KMS-11 (cell line): ENCODE measurements at regions not wholly inside any gene's neighbourhood (a gene's known extent, or its start where the extent isn't known, plus 50 kb on each side); places are given as distances from the start of the nearest gene placed in this dataset.

Source experiments
- H2AFZ ChIP-seq: fragments of 200-600 bp; sonication (generic); 2 replicates; pipeline ENCODE4 v1.6.1; 2016; ENCODE audit warnings: antibody characterized with exemption, mixed run types, low read depth
- H3K27ac ChIP-seq: fragments of 200-600 bp; sonication (generic); 2 replicates; pipeline ENCODE4 v1.6.1; 2016; ENCODE audit warnings: mild to moderate bottlenecking, mixed run types
- H3K27me3 ChIP-seq: fragments of 200-600 bp; sonication (generic); 2 replicates; pipeline ENCODE4 v1.6.1; 2017; ENCODE audit warnings: mild to moderate bottlenecking, low read depth, mixed run types, moderate library complexity; ENCODE audit not compliant: insufficient read depth
- H3K36me3 ChIP-seq: fragments of 200-600 bp; sonication (generic); 2 replicates; pipeline ENCODE4 v1.6.1; 2017; ENCODE audit warnings: mild to moderate bottlenecking, mixed run types; ENCODE audit not compliant: insufficient read depth
- H3K4me1 ChIP-seq: fragments of 200-600 bp; sonication (generic); 2 replicates; pipeline ENCODE4 v1.6.1; 2016; ENCODE audit warnings: mild to moderate bottlenecking, low read depth, mixed run types; ENCODE audit not compliant: poor library complexity, severe bottlenecking
- H3K4me2 ChIP-seq: fragments of 200-600 bp; sonication (generic); 2 replicates; pipeline ENCODE4 v1.7.0; 2016; ENCODE audit warnings: mild to moderate bottlenecking, mixed run types
- H3K4me3 ChIP-seq: fragments of 200-600 bp; sonication (generic); IDR thresholded peaks from 2 replicates; pipeline ENCODE4 v1.6.1; 2017; ENCODE audit warnings: low read depth, low read length, mixed read lengths; ENCODE audit not compliant: insufficient read depth
- H3K79me2 ChIP-seq: fragments of 200-600 bp; sonication (generic); 2 replicates; pipeline ENCODE4 v1.6.1; 2016; ENCODE audit warnings: low read depth, mixed run types; ENCODE audit not compliant: insufficient read depth
- H3K9ac ChIP-seq: fragments of 200-600 bp; sonication (generic); 2 replicates; pipeline ENCODE4 v1.6.1; 2016; ENCODE audit warnings: mild to moderate bottlenecking, mixed run types
- H4K20me1 ChIP-seq: fragments of 200-600 bp; sonication (generic); 2 replicates; pipeline ENCODE4 v1.6.1; 2016; ENCODE audit warnings: mild to moderate bottlenecking, mixed run types; ENCODE audit not compliant: insufficient read depth
- TF ChIP-seq, protein P1 (sequence below): fragments of 200-600 bp; sonication (generic); conservative IDR thresholded peaks from 2 replicates; pipeline ENCODE4 v1.6.1; 2017; ENCODE audit warnings: low read depth, mild to moderate bottlenecking, antibody characterized with exemption, low read length, moderate library complexity, mixed read lengths

DNA sequence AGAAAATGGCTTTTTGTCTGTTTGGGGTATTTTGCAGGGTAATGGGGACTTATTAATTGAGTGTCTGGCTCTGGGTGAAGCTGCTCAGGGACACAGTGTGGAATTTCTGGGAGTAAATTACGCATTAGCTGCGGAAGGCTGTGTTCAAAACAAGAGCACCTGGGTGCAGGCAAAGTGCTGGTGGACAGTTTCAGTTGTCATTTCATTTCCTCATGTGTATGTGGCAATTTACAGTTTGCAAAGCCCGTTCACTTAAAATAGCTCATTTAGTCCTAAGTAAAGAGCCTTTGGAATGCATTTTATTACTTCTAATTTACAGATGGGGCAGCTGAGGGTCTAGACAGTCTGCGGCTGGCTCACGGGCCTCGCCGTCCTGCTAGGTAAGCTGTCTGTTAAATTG lies 546.8 kb downstream of the BCL11B start:
- Histone ChIP-seq H3K4me2 (peak overlapping the region; percentile 79), H3K4me3 (no peak overlapping the region), H3K79me2 (no peaks in the 10 kb centered on the region), H2AFZ (peak overlapping the region; percentile 63; the same call in 1 of the 2 replicates), H3K27ac (peak overlapping the region; percentile 50), H3K9ac (no peak overlapping the region), H4K20me1 (no peaks in the 10 kb centered on the region), H3K27me3 (no peaks in the 10 kb centered on the region), H3K4me1 (peaks cover 66% of the 10 kb centered on the region), H3K36me3 (no peaks in the 10 kb centered on the region)
- TF ChIP-seq, protein P1, sequence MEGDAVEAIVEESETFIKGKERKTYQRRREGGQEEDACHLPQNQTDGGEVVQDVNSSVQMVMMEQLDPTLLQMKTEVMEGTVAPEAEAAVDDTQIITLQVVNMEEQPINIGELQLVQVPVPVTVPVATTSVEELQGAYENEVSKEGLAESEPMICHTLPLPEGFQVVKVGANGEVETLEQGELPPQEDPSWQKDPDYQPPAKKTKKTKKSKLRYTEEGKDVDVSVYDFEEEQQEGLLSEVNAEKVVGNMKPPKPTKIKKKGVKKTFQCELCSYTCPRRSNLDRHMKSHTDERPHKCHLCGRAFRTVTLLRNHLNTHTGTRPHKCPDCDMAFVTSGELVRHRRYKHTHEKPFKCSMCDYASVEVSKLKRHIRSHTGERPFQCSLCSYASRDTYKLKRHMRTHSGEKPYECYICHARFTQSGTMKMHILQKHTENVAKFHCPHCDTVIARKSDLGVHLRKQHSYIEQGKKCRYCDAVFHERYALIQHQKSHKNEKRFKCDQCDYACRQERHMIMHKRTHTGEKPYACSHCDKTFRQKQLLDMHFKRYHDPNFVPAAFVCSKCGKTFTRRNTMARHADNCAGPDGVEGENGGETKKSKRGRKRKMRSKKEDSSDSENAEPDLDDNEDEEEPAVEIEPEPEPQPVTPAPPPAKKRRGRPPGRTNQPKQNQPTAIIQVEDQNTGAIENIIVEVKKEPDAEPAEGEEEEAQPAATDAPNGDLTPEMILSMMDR, result no peak

DNA sequence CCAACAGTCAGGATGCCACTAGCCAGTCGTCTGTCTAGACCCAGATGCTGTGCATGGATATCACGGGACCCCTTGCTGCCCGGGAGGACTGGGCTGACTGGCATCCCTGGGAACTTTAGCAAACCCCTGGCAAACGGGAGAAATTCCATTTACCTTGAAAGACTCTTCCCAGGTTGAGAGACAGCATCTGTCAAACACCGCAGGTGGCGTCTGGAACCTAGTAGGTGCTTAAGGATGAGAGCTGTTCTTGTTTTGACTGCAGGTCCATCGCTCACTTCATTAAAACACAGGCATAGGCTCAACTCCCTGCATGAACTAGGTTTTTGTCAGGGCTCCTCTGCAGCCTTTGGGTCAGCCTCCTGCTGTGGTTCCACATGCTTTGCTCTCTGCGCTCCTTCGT lies 546.3 kb downstream of the BCL11B start:
- Histone ChIP-seq H3K4me3 (no peak overlapping the region), H4K20me1 (no peaks in the 10 kb centered on the region), H3K27me3 (no peaks in the 10 kb centered on the region), H2AFZ (peak overlapping the region; percentile 63; the same call in 1 of the 2 replicates), H3K27ac (peak overlapping the region; percentile 50), H3K9ac (no peak overlapping the region), H3K4me1 (peaks cover 61% of the 10 kb centered on the region), H3K4me2 (peak overlapping the region; percentile 79), H3K79me2 (no peaks in the 10 kb centered on the region), H3K36me3 (no peaks in the 10 kb centered on the region)
- TF ChIP-seq, protein P1, result no peak

DNA sequence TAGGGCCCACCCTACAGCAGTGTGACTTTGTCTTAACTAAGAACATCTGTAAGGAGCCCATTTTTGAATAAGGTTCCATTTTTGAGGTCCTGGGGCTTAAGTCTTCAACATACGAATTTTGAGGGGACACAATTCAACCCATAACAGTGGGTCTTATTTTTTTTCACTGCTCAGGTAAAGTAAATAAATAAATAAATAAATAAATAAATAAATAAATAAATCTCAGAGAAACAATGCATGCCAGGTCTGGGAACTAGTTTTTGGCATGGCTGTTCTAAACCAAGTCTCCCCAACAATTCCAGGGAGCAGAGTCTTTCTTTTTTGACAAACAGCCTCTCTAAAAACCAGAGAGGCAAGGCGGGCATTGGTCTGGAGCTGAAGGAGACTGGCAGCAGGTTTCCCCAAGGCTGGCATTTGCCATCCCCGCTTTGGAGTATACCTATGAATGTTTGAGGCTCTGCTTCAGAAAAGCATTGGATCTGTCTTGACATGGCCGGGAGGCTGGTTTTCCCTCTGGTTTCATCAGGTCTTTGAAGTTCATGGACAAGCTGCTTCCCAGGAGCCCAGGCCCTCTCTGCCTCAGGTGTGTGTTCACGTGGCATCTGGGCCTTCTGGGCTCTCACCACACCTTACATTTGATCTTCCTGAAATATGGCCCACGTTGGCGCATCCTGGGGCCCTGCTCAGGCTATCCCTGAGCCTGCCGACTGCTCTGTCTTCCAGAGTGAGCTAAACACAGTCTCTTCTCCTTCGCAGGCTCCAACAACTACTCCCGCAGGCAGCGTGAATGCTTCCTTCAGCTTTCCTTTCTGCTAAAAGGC lies 545.2 kb downstream of the BCL11B start:
- no peak overlapping the region for H3K4me3 ChIP-seq
- H3K27ac ChIP-seq, result no peak overlapping the region
- TF ChIP-seq, protein P1, result no peak
- H3K79me2 ChIP-seq, result no peaks in the 10 kb centered on the region
- peaks cover 50% of the 10 kb centered on the region for H3K4me1 ChIP-seq
- H4K20me1 ChIP-seq, result no peaks in the 10 kb centered on the region
- 0 out of 2 replicates have a peak overlapping the region, but pooled peaks have one; percentile 79 for H3K4me2 ChIP-seq
- no peaks in the 10 kb centered on the region for H3K36me3 ChIP-seq
- no peaks in the 10 kb centered on the region for H3K27me3 ChIP-seq
- no peak overlapping the region for H3K9ac ChIP-seq
- no peak overlapping the region for H2AFZ ChIP-seq

DNA sequence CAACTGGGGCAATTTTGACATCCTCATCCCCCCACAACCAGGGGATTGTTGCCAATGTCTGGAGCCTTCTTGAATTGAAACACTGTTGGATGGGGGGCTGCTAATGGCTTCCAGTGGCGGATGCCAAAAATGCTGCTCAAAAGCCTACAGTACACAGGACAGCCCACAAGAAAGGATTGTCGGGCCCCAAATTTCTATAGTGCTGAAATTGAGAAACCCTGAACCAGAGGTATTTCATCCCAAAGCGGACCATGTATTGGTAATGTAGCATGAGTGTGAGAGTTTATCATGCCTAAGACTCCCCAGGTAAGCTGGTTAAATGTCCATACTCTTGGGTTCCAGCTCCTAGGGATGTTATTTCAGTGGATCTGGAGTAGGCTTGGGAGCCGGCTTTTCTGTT lies 544.0 kb downstream of the BCL11B start:
- TF ChIP-seq, protein P1, result no peak

More for the DNA sequence above, 544.0 kb downstream of the BCL11B start:
- no peak overlapping the region for H3K4me2 ChIP-seq
- no peaks in the 10 kb centered on the region for H3K36me3 ChIP-seq
- H3K4me3 ChIP-seq, result no peak overlapping the region
- no peaks in the 10 kb centered on the region for H3K27me3 ChIP-seq
- H2AFZ ChIP-seq, result no peak overlapping the region
- H3K4me1 ChIP-seq, result peaks cover 37% of the 10 kb centered on the region
- H4K20me1 ChIP-seq, result no peaks in the 10 kb centered on the region
- no peak overlapping the region for H3K9ac ChIP-seq
- no peaks in the 10 kb centered on the region for H3K79me2 ChIP-seq
- H3K27ac ChIP-seq, result no peak overlapping the region
